ENCODE measurements at regions not wholly inside any gene's neighbourhood (a gene's known extent, or its start where the extent isn't known, plus 50 kb on each side); places are given as distances from the start of the nearest gene placed in this dataset.

DNA sequence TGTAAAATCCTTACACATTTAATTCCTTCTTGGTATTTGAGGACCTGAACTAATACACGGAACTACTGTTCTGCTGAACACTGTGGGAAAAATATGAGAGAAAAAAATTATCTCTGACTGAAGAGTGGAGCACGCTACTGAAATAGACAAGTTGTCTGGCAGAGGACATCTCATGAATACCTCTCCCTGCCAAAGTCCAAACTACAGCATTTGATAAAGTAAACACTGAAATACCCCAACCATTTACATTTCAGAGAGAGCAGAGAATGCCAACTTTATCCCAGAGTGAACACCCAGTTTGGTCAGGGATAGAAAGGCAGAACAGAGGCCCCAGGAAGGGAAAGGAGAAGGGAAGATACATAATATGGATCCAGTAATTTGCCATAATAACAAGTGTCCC, 920.7 kb downstream of the SQOR start:
- no peaks in the 10 kb centered on the region for H3K36me3 ChIP-seq (ENCODE audit: control insufficient read depth in 1 of 2, insufficient read depth in 2 of 2, low read length in 2 of 2)
- WGBS (ENCODE audit: extremely low coverage, insufficient coverage, insufficient read length) = no CpG with 5 or more reads among the region's 2 CpGs

DNA sequence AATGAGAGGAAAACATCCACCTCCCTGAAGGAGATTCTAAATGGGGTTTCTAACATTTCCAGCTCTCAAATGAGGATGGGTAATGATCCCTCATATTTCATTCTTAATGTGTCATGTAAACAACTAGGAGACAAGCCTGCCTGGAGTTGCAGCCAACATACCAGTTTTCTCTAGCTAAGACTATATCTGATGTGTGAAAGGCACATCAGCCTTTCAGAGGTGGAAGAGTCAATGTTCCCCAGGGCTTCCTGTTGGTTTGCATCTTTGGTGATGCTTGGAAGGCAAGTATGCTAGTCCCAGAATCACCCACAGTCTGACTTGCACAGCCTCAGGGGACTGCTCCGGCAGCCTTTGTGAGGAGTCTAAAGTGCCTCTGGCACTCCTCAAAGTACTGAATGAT, 921.2 kb downstream of the SQOR start:
- no peak overlapping the region for H3K23ac ChIP-seq (ENCODE audit: low read length)
- H3K36me3 ChIP-seq (ENCODE audit: control insufficient read depth in 1 of 2, insufficient read depth in 2 of 2, low read length in 2 of 2) = no peaks in the 10 kb centered on the region
- no peak overlapping the region for H3K18ac ChIP-seq (ENCODE audit: low read length)
- H3K9ac ChIP-seq (ENCODE audit: low read length) = no peak overlapping the region
- no peaks in the 10 kb centered on the region for H3K79me2 ChIP-seq (ENCODE audit: control insufficient read depth, insufficient read depth, low read length, poor library complexity)
- H2BK5ac ChIP-seq (ENCODE audit: low read depth, low read length, poor library complexity) = no peak overlapping the region
- DNase-seq = no peak
- no peak overlapping the region for H3K27ac ChIP-seq (ENCODE audit: low read depth, low read length)
- H2AFZ ChIP-seq (ENCODE audit: insufficient read depth, low read length, poor library complexity) = no peak overlapping the region
- no peak overlapping the region for H3K4me2 ChIP-seq (ENCODE audit: low read length)
- H3K9me3 ChIP-seq (ENCODE audit: insufficient read depth, low read depth, low read length) = no peaks in the 10 kb centered on the region
- H3K4me1 ChIP-seq (ENCODE audit: control insufficient read depth in 1 of 2, insufficient read depth in 2 of 2, low read length in 2 of 2) = no peaks in the 10 kb centered on the region
- no peak overlapping the region for H3K4ac ChIP-seq (ENCODE audit: low read depth, low read length)
- H4K8ac ChIP-seq (ENCODE audit: low read depth, low read length) = no peak overlapping the region
- H3K14ac ChIP-seq (ENCODE audit: low read length) = no peak overlapping the region
- H3K27me3 ChIP-seq (ENCODE audit: insufficient read depth, low read length) = no peaks in the 10 kb centered on the region
- no peaks in the 10 kb centered on the region for H3K79me1 ChIP-seq (ENCODE audit: low read length)
- H2BK12ac ChIP-seq (ENCODE audit: low read length) = no peak overlapping the region
- H3K4me3 ChIP-seq (ENCODE audit: low read depth, low read length) = no peak overlapping the region
- H2BK120ac ChIP-seq (ENCODE audit: insufficient read depth, low read length, poor library complexity) = no peak overlapping the region
- WGBS (ENCODE audit: extremely low coverage, insufficient coverage, insufficient read length) = no CpG with 5 or more reads among the region's 1 CpG
- H4K91ac ChIP-seq (ENCODE audit: low read depth, low read length) = no peak overlapping the region
- no peak overlapping the region for H2AK5ac ChIP-seq (ENCODE audit: low read length)
- H4K12ac ChIP-seq (ENCODE audit: low read depth, low read length) = no peak overlapping the region

More for the DNA sequence above, 920.7 kb downstream of the SQOR start:
- no peak for DNase-seq
- no peaks in the 10 kb centered on the region for H3K9me3 ChIP-seq (ENCODE audit: insufficient read depth, low read depth, low read length)
- H3K23ac ChIP-seq (ENCODE audit: low read length) = no peak overlapping the region
- no peaks in the 10 kb centered on the region for H3K27me3 ChIP-seq (ENCODE audit: insufficient read depth, low read length)
- no peak overlapping the region for H4K12ac ChIP-seq (ENCODE audit: low read depth, low read length)
- H3K79me2 ChIP-seq (ENCODE audit: control insufficient read depth, insufficient read depth, low read length, poor library complexity) = no peaks in the 10 kb centered on the region
- H2AK5ac ChIP-seq (ENCODE audit: low read length) = no peak overlapping the region
- H4K91ac ChIP-seq (ENCODE audit: low read depth, low read length) = no peak overlapping the region
- H3K9ac ChIP-seq (ENCODE audit: low read length) = no peak overlapping the region
- H3K18ac ChIP-seq (ENCODE audit: low read length) = no peak overlapping the region
- H3K27ac ChIP-seq (ENCODE audit: low read depth, low read length) = no peak overlapping the region
- no peak overlapping the region for H2BK12ac ChIP-seq (ENCODE audit: low read length)
- no peak overlapping the region for H2BK5ac ChIP-seq (ENCODE audit: low read depth, low read length, poor library complexity)
- H3K4me3 ChIP-seq (ENCODE audit: low read depth, low read length) = no peak overlapping the region
- H2AFZ ChIP-seq (ENCODE audit: insufficient read depth, low read length, poor library complexity) = no peak overlapping the region
- H3K4ac ChIP-seq (ENCODE audit: low read depth, low read length) = no peak overlapping the region
- no peak overlapping the region for H3K14ac ChIP-seq (ENCODE audit: low read length)
- H4K8ac ChIP-seq (ENCODE audit: low read depth, low read length) = no peak overlapping the region
- H3K4me2 ChIP-seq (ENCODE audit: low read length) = no peak overlapping the region
- no peak overlapping the region for H2BK120ac ChIP-seq (ENCODE audit: insufficient read depth, low read length, poor library complexity)
- H3K4me1 ChIP-seq (ENCODE audit: control insufficient read depth in 1 of 2, insufficient read depth in 2 of 2, low read length in 2 of 2) = no peaks in the 10 kb centered on the region
- no peaks in the 10 kb centered on the region for H3K79me1 ChIP-seq (ENCODE audit: low read length)

DNA sequence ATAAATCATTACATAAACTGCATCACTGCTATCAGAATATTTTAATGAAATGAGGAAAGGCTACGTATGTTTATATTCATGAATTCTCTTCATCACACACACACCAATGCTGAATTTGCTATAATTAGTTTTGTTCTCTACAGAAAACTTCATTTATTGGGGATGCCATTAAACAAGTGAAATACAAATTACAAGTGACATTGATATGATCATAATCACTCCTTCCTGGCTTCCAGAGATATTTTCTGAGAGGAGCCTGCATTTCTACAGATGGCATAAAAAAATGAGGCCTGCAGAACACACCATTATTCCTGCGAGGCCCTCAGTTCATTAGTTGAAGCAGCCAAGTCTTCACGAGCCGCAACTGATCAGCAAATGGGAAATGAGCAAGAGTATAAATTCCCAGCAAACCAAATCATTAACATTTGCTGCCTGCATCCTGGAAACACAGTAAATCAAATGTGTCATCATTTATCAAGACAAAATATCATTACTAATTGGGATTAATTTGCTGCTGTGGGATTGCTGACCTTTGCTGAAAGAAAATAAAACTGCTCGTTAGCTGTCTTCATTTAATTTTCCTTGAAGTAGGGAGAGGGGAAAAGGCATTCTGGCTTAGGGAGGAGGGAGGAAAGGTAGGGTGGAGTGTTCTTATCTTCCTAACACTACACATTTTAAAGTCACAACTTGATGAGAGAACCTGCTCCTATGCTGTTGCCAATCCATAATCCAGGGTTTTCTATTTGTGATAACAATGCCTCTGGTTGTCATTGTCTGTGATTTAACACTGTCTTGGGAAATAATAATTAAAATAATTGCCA, 921.9 kb downstream of the SQOR start:
- Histone ChIP-seq H3K36me3 (ENCODE audit: control insufficient read depth in 1 of 2, insufficient read depth in 2 of 2, low read length in 2 of 2) (no peaks in the 10 kb centered on the region), H2AFZ (ENCODE audit: insufficient read depth, low read length, poor library complexity) (no peak overlapping the region), H3K4me2 (ENCODE audit: low read length) (no peak overlapping the region), H2AK5ac (ENCODE audit: low read length) (no peak overlapping the region), H3K18ac (ENCODE audit: low read length) (no peak overlapping the region), H3K4me1 (ENCODE audit: control insufficient read depth in 1 of 2, insufficient read depth in 2 of 2, low read length in 2 of 2) (no peaks in the 10 kb centered on the region), H3K23ac (ENCODE audit: low read length) (no peak overlapping the region), H3K79me1 (ENCODE audit: low read length) (no peaks in the 10 kb centered on the region), H2BK12ac (ENCODE audit: low read length) (no peak overlapping the region), H3K27me3 (ENCODE audit: insufficient read depth, low read length) (no peaks in the 10 kb centered on the region), H3K79me2 (ENCODE audit: control insufficient read depth, insufficient read depth, low read length, poor library complexity) (no peaks in the 10 kb centered on the region), H3K4me3 (ENCODE audit: low read depth, low read length) (no peak overlapping the region), H2BK120ac (ENCODE audit: insufficient read depth, low read length, poor library complexity) (no peak overlapping the region), H3K14ac (ENCODE audit: low read length) (no peak overlapping the region), H3K9ac (ENCODE audit: low read length) (no peak overlapping the region), H3K27ac (ENCODE audit: low read depth, low read length) (no peak overlapping the region), H3K4ac (ENCODE audit: low read depth, low read length) (no peak overlapping the region), H3K9me3 (ENCODE audit: insufficient read depth, low read depth, low read length) (no peaks in the 10 kb centered on the region), H4K12ac (ENCODE audit: low read depth, low read length) (no peak overlapping the region), H2BK5ac (ENCODE audit: low read depth, low read length, poor library complexity) (no peak overlapping the region), H4K91ac (ENCODE audit: low read depth, low read length) (no peak overlapping the region), H4K8ac (ENCODE audit: low read depth, low read length) (no peak overlapping the region)
- DNase-seq = no peak
- WGBS (ENCODE audit: extremely low coverage, insufficient coverage, insufficient read length) = no CpG with 5 or more reads among the region's 5 CpGs

DNA sequence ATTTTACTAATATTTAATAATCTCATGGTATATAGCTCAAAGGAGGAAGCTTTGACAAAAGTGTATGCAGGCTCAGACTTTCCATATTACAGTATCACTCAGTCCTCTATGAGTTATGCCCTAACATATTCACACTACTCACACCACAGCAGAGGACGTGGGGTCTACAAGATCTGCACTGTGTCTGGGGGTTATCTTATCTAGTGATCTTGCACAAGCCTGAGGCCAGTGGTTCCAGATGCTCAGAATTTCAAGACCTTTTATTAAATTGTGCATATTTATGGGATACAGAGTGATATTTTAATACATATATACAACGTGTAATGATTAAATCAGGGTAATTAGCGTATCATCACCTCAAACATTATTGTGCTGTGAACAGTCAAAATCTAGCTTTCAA, 933.1 kb downstream of the SQOR start:
- H3K9me3 ChIP-seq (ENCODE audit: insufficient read depth, low read depth, low read length) = no peaks in the 10 kb centered on the region
- H2BK12ac ChIP-seq (ENCODE audit: low read length) = no peak overlapping the region
- no peak overlapping the region for H3K27ac ChIP-seq (ENCODE audit: low read depth, low read length)
- no peak overlapping the region for H3K4ac ChIP-seq (ENCODE audit: low read depth, low read length)
- H2AFZ ChIP-seq (ENCODE audit: insufficient read depth, low read length, poor library complexity) = no peak overlapping the region
- DNase-seq = no peak
- no peak overlapping the region for H2BK120ac ChIP-seq (ENCODE audit: insufficient read depth, low read length, poor library complexity)
- no peak overlapping the region for H3K4me3 ChIP-seq (ENCODE audit: low read depth, low read length)
- no peaks in the 10 kb centered on the region for H3K79me2 ChIP-seq (ENCODE audit: control insufficient read depth, insufficient read depth, low read length, poor library complexity)
- H2BK5ac ChIP-seq (ENCODE audit: low read depth, low read length, poor library complexity) = no peak overlapping the region
- no peak overlapping the region for H3K18ac ChIP-seq (ENCODE audit: low read length)
- H3K4me2 ChIP-seq (ENCODE audit: low read length) = no peak overlapping the region
- WGBS (ENCODE audit: extremely low coverage, insufficient coverage, insufficient read length) = no CpG with 5 or more reads among the region's 3 CpGs
- H4K8ac ChIP-seq (ENCODE audit: low read depth, low read length) = no peak overlapping the region
- no peak overlapping the region for H2AK5ac ChIP-seq (ENCODE audit: low read length)
- no peaks in the 10 kb centered on the region for H3K79me1 ChIP-seq (ENCODE audit: low read length)
- peaks cover 0 to 3% of the 10 kb centered on the region in 2 experiments for H3K4me1 ChIP-seq (ENCODE audit: control insufficient read depth in 1 of 2, insufficient read depth in 2 of 2, low read length in 2 of 2)
- H3K14ac ChIP-seq (ENCODE audit: low read length) = no peak overlapping the region
- no peaks in the 10 kb centered on the region for H3K36me3 ChIP-seq (ENCODE audit: control insufficient read depth in 1 of 2, insufficient read depth in 2 of 2, low read length in 2 of 2)
- no peak overlapping the region for H4K12ac ChIP-seq (ENCODE audit: low read depth, low read length)
- no peak overlapping the region for H3K23ac ChIP-seq (ENCODE audit: low read length)
- no peak overlapping the region for H4K91ac ChIP-seq (ENCODE audit: low read depth, low read length)
- no peaks in the 10 kb centered on the region for H3K27me3 ChIP-seq (ENCODE audit: insufficient read depth, low read length)
- H3K9ac ChIP-seq (ENCODE audit: low read length) = no peak overlapping the region
